DOHH2 (cell line): ENCODE measurements at regions not wholly inside any gene's neighbourhood (a gene's known extent, or its start where the extent isn't known, plus 50 kb on each side); places are given as distances from the start of the nearest gene placed in this dataset.

ENCODE experiments used
- H3F3A ChIP-seq: fragments of 200-600 bp; sonication (generic), shearing (Covaris generic); 2 replicates; pipeline ENCODE4 v1.6.0; 2016; ENCODE audit warnings: antibody characterized with exemption, mild to moderate bottlenecking; ENCODE audit not compliant: control insufficient read depth, insufficient read depth
- H3K27ac ChIP-seq: fragments of 200-600 bp; sonication (generic); 2 replicates; pipeline ENCODE4 v1.5.1; 2014; ENCODE audit warnings: low read depth, mild to moderate bottlenecking, low read length, moderate library complexity
- H3K27me3 ChIP-seq: fragments of 200-600 bp; sonication (generic); 2 replicates; pipeline ENCODE4 v1.6.1; 2014; ENCODE audit warnings: mild to moderate bottlenecking, low read length, mixed read lengths; ENCODE audit not compliant: control insufficient read depth
- H3K36me3 ChIP-seq: fragments of 200-600 bp; sonication (generic); 2 replicates; pipeline ENCODE4 v1.6.1; 2014; ENCODE audit warnings: mild to moderate bottlenecking, low read length, moderate library complexity, mixed read lengths; ENCODE audit not compliant: control insufficient read depth
- H3K4me1 ChIP-seq: fragments of 200-600 bp; sonication (generic); 2 replicates; pipeline ENCODE4 v1.6.1; 2014; ENCODE audit warnings: mild to moderate bottlenecking, low read length, mixed read lengths; ENCODE audit not compliant: control insufficient read depth
- H3K4me2 ChIP-seq: fragments of 200-600 bp; sonication (generic); 2 replicates; pipeline ENCODE4 v1.6.0; 2014; ENCODE audit warnings: mild to moderate bottlenecking, low read length, moderate library complexity
- H3K4me3 ChIP-seq: fragments of 200-600 bp; sonication (generic); 2 replicates; pipeline ENCODE4 v1.5.1; 2014; ENCODE audit warnings: mild to moderate bottlenecking, low read length, mixed read lengths
- H3K79me2 ChIP-seq: fragments of 200-600 bp; sonication (generic); 2 replicates; pipeline ENCODE4 v1.6.1; 2014; ENCODE audit warnings: mild to moderate bottlenecking, low read length, mixed read lengths; ENCODE audit not compliant: control insufficient read depth
- H3K9me2 ChIP-seq: fragments of 200-600 bp; sonication (generic); replicated peaks from 2 replicates; pipeline ENCODE4 v1.6.1; 2014; ENCODE audit warnings: mild to moderate bottlenecking, low read length, mixed read lengths; ENCODE audit not compliant: control insufficient read depth
- H3K9me3 ChIP-seq: fragments of 200-600 bp; sonication (generic); 2 replicates; pipeline ENCODE4 v1.6.1; 2014; ENCODE audit warnings: antibody characterized with exemption, low read length, mixed read lengths; ENCODE audit not compliant: control insufficient read depth, insufficient read depth
- H4K20me1 ChIP-seq: fragments of 200-600 bp; sonication (generic); 2 replicates; pipeline ENCODE4 v1.6.0; 2014; ENCODE audit warnings: low read depth, mild to moderate bottlenecking, antibody characterized with exemption, low read length, moderate library complexity; ENCODE audit not compliant: control insufficient read depth, insufficient read depth
- EZH2phosphoT487 ChIP-seq: fragments of 200-600 bp; sonication (generic); IDR thresholded peaks from 2 replicates; pipeline ENCODE4 v1.6.1; 2017; ENCODE audit warnings: borderline replicate concordance, mild to moderate bottlenecking, antibody characterized with exemption, low read length, moderate library complexity, mixed read lengths
- TF ChIP-seq, protein P1 (sequence below): fragments of 200-600 bp; sonication (generic); IDR thresholded peaks from one replicate; pipeline ENCODE4 v1.5.1; 2014; ENCODE audit warnings: antibody characterized with exemption, mild to moderate bottlenecking, low read depth, low read length; ENCODE audit not compliant: poor library complexity, severe bottlenecking

DNA sequence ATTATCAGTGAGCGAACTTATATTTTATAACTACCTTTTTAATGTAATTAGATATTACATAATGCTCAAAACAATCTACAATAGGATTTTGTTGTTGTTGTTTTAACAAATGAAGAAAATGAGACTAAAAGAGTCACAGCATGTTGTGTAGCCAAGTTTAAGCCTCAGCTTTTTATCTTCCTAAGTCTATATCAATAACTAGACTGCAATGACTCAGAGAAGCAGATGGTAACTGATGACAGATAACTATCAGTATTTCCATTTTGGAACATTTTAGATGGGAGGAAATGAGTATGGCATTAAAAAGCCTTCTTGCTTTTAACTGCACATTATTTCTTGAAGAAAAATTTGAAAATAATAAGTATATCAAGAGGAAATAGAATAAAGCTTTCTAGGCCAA lies 825.2 kb downstream of the SLITRK1 start:
- Histone ChIP-seq H3K9me2 (no peaks in the 10 kb centered on the region), H3K9me3 (no peaks in the 10 kb centered on the region), H3K4me3 (no peak overlapping the region), H3K27me3 (no peaks in the 10 kb centered on the region), H4K20me1 (no peaks in the 10 kb centered on the region), H3K27ac (no peak overlapping the region), H3K79me2 (no peaks in the 10 kb centered on the region), H3K4me1 (no peaks in the 10 kb centered on the region), H3K36me3 (no peaks in the 10 kb centered on the region), H3F3A (no peaks in the 10 kb centered on the region), H3K4me2 (no peak overlapping the region)
- TF ChIP-seq, protein P1, sequence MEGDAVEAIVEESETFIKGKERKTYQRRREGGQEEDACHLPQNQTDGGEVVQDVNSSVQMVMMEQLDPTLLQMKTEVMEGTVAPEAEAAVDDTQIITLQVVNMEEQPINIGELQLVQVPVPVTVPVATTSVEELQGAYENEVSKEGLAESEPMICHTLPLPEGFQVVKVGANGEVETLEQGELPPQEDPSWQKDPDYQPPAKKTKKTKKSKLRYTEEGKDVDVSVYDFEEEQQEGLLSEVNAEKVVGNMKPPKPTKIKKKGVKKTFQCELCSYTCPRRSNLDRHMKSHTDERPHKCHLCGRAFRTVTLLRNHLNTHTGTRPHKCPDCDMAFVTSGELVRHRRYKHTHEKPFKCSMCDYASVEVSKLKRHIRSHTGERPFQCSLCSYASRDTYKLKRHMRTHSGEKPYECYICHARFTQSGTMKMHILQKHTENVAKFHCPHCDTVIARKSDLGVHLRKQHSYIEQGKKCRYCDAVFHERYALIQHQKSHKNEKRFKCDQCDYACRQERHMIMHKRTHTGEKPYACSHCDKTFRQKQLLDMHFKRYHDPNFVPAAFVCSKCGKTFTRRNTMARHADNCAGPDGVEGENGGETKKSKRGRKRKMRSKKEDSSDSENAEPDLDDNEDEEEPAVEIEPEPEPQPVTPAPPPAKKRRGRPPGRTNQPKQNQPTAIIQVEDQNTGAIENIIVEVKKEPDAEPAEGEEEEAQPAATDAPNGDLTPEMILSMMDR, result no peak
- TF ChIP-seq EZH2phosphoT487, result no peak

DNA sequence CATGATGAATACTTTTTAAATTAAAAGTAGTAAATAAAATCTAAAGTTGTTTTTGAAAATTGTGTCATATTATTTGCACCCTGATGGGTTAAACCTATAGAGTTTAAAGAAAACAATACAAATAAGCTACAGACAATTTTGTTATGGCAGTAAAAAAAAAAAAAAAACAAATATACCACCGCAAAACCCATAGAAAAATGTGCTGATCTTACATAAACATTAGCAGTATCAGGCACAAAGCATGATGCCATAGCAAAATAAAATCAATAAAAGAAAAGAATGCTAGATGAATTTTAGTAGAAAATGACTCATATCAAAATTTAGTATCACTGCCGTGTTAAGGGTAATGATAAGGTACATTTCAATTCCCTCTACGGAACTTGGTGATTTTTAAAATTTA lies 826.0 kb downstream of the SLITRK1 start:
- Histone ChIP-seq H3K4me1 (no peaks in the 10 kb centered on the region), H3K9me3 (no peaks in the 10 kb centered on the region), H3F3A (no peaks in the 10 kb centered on the region), H3K79me2 (no peaks in the 10 kb centered on the region), H3K9me2 (no peaks in the 10 kb centered on the region), H3K36me3 (no peaks in the 10 kb centered on the region), H3K27me3 (no peaks in the 10 kb centered on the region), H3K4me2 (no peak overlapping the region), H3K27ac (no peak overlapping the region), H3K4me3 (no peak overlapping the region), H4K20me1 (no peaks in the 10 kb centered on the region)
- TF ChIP-seq, protein P1, result no peak
- no peak for TF ChIP-seq EZH2phosphoT487

DNA sequence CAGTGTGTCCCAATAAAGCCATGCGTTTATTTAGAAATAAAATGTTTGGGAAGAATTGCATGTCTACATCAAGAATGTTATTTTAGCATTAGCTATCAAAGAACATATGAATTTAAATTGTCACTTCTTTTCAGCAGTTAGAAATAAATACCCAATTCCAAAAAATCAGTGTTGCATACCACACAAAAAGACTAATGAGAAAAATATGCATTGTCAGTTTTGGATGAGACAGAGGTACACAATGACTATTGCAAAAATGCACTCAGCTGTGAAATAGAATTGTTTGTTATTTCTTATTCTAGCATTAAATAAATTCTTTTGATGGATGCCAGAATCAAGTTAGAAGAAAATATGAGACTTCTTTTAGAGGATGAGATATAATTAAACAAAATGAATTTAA lies 833.9 kb downstream of the SLITRK1 start:
- H4K20me1 ChIP-seq, result no peaks in the 10 kb centered on the region
- H3K9me3 ChIP-seq, result no peaks in the 10 kb centered on the region
- no peak overlapping the region for H3K4me3 ChIP-seq
- TF ChIP-seq, protein P1, result no peak
- no peak for TF ChIP-seq EZH2phosphoT487
- no peaks in the 10 kb centered on the region for H3K36me3 ChIP-seq
- H3K27me3 ChIP-seq, result no peaks in the 10 kb centered on the region
- H3K4me1 ChIP-seq, result no peaks in the 10 kb centered on the region
- H3K4me2 ChIP-seq, result no peak overlapping the region
- no peak overlapping the region for H3K27ac ChIP-seq
- no peaks in the 10 kb centered on the region for H3F3A ChIP-seq
- H3K9me2 ChIP-seq, result no peaks in the 10 kb centered on the region
- H3K79me2 ChIP-seq, result no peaks in the 10 kb centered on the region
